H9 (cell line): ENCODE measurements at regions not wholly inside any gene's neighbourhood (a gene's known extent, or its start where the extent isn't known, plus 50 kb on each side); places are given as distances from the start of the nearest gene placed in this dataset.

ENCODE experiments used
- DNase-seq: peaks from one replicate; pipeline ENCODE4 v3.0.0-alpha.2; 2017
- H2AFZ ChIP-seq: one replicate; pipeline ENCODE4 v1.6.1; 2013; ENCODE audit warnings: mild to moderate bottlenecking, low read length, control low read depth, moderate library complexity
- H2AK5ac ChIP-seq: 2 replicates; pipeline ENCODE4 v1.6.1; 2013; ENCODE audit warnings: low read length, control low read depth, mixed read lengths; ENCODE audit not compliant: insufficient read length
- H2BK120ac ChIP-seq: one replicate; pipeline ENCODE4 v1.6.1; 2013; ENCODE audit warnings: low read depth, mild to moderate bottlenecking, low read length, control low read depth, inconsistent platforms; ENCODE audit not compliant: poor library complexity, severe bottlenecking
- H2BK12ac ChIP-seq: 2 replicates; pipeline ENCODE4 v1.6.1; 2013; ENCODE audit warnings: low read length, control low read depth, mixed read lengths, low read depth; ENCODE audit not compliant: insufficient read length
- H2BK15ac ChIP-seq: 2 replicates; pipeline ENCODE4 v1.6.1; 2013; ENCODE audit warnings: low read depth, low read length, control low read depth
- H2BK20ac ChIP-seq: one replicate; pipeline ENCODE4 v1.6.1; 2013; ENCODE audit warnings: low read depth, mild to moderate bottlenecking, low read length, control low read depth, inconsistent platforms; ENCODE audit not compliant: poor library complexity, severe bottlenecking
- H2BK5ac ChIP-seq: 2 replicates; pipeline ENCODE4 v1.6.1; 2013; ENCODE audit warnings: low read length, control low read depth, mixed read lengths; ENCODE audit not compliant: insufficient read length
- H3K14ac ChIP-seq: 2 replicates; pipeline ENCODE4 v1.6.1; 2013; ENCODE audit warnings: low read length, control low read depth; ENCODE audit not compliant: insufficient read depth
- H3K18ac ChIP-seq: 2 replicates; pipeline ENCODE4 v1.6.1; 2013; ENCODE audit warnings: low read depth, mild to moderate bottlenecking, mixed read lengths, low read length, control low read depth; ENCODE audit not compliant: insufficient read length
- H3K23ac ChIP-seq: 2 replicates; pipeline ENCODE4 v1.6.1; 2013; ENCODE audit warnings: low read length, control low read depth, mixed read lengths, low read depth; ENCODE audit not compliant: insufficient read length
- H3K23me2 ChIP-seq: 2 replicates; pipeline ENCODE4 v1.6.1; 2013; ENCODE audit warnings: low read depth, mild to moderate bottlenecking, mixed read lengths, low read length, control low read depth; ENCODE audit not compliant: insufficient read length, poor library complexity, severe bottlenecking
- H3K27ac ChIP-seq: 2 replicates; pipeline ENCODE4 v1.5.1; 2013; ENCODE audit warnings: low read length, control low read depth, mixed read lengths, low read depth; ENCODE audit not compliant: insufficient read length
- H3K27me3 ChIP-seq: 2 replicates; pipeline ENCODE4 v1.6.1; 2013; ENCODE audit warnings: low read length, control low read depth, inconsistent platforms; ENCODE audit not compliant: insufficient read depth
- H3K4ac ChIP-seq: 2 replicates; pipeline ENCODE4 v1.6.1; 2013; ENCODE audit warnings: low read depth, mild to moderate bottlenecking, control low read depth, inconsistent platforms, low read length, moderate library complexity
- H3K4me1 ChIP-seq: 2 replicates; pipeline ENCODE4 v1.6.1; 2013; ENCODE audit warnings: low read length, control low read depth, inconsistent platforms; ENCODE audit not compliant: insufficient read depth
- H3K4me2 ChIP-seq: 2 replicates; pipeline ENCODE4 v1.6.1; 2013; ENCODE audit warnings: low read length, control low read depth, mixed read lengths; ENCODE audit not compliant: insufficient read length, insufficient read depth
- H3K56ac ChIP-seq: 2 replicates; pipeline ENCODE4 v1.6.1; 2013; ENCODE audit warnings: low read depth, mild to moderate bottlenecking, mixed read lengths, low read length, control low read depth; ENCODE audit not compliant: insufficient read length
- H3K79me1 ChIP-seq: 2 replicates; pipeline ENCODE4 v1.6.1; 2013; ENCODE audit warnings: low read depth, mild to moderate bottlenecking, moderate library complexity, low read length, control low read depth, inconsistent platforms; ENCODE audit not compliant: insufficient read depth, poor library complexity, severe bottlenecking
- H3K79me2 ChIP-seq: 2 replicates; pipeline ENCODE4 v1.6.1; 2013; ENCODE audit warnings: low read length, control low read depth, inconsistent platforms; ENCODE audit not compliant: insufficient read depth
- H3K9ac ChIP-seq: 2 replicates; pipeline ENCODE4 v1.6.1; 2013; ENCODE audit warnings: low read length, control low read depth, mixed read lengths; ENCODE audit not compliant: insufficient read length; ENCODE audit errors: extremely low read depth
- H3K9me3 ChIP-seq: one replicate; pipeline ENCODE4 v1.6.1; 2013; ENCODE audit warnings: low read depth, low read length, inconsistent platforms; ENCODE audit not compliant: control insufficient read depth
- H3T11ph ChIP-seq: one replicate; pipeline ENCODE4 v1.6.1; 2013; ENCODE audit warnings: mild to moderate bottlenecking, low read length, control low read depth, inconsistent platforms
- H4K20me1 ChIP-seq: one replicate; pipeline ENCODE4 v1.6.1; 2013; ENCODE audit not compliant: control insufficient read depth, insufficient read length, insufficient read depth
- H4K5ac ChIP-seq: 2 replicates; pipeline ENCODE4 v1.6.1; 2013; ENCODE audit warnings: low read depth, mild to moderate bottlenecking, mixed read lengths, low read length, control low read depth; ENCODE audit not compliant: insufficient read length
- H4K8ac ChIP-seq: replicated peaks from 2 replicates; pipeline ENCODE4 v1.6.1; 2013; ENCODE audit warnings: low read length, control low read depth, mixed read lengths, low read depth; ENCODE audit not compliant: insufficient read length
- H4K91ac ChIP-seq: 2 replicates; pipeline ENCODE4 v1.6.1; 2013; ENCODE audit warnings: low read depth, mild to moderate bottlenecking, moderate library complexity, mixed read lengths, low read length, control low read depth; ENCODE audit not compliant: insufficient read length
- H3K27ac Mint-ChIP-seq, 3 experiments: 2 replicates in 2 of 3; 3 replicates in 1 of 3; pipeline ENCODE4 v1.8.0; 2020 to 2021; ENCODE audit warnings: mixed read lengths in 3 of 3, mild to moderate bottlenecking in 1 of 3, moderate library complexity in 1 of 3
- H3K27me3 Mint-ChIP-seq: 2 replicates; pipeline ENCODE4 v1.8.0; 2021; ENCODE audit warnings: low read depth, mild to moderate bottlenecking, moderate library complexity, mixed read lengths
- H3K36me3 Mint-ChIP-seq, 3 experiments: 2 replicates in 2 of 3; 3 replicates in 1 of 3; pipeline ENCODE4 v1.8.0; 2020 to 2021; ENCODE audit warnings: low read depth in 3 of 3, mixed read lengths in 3 of 3; ENCODE audit not compliant: insufficient read depth in 1 of 3
- H3K4me1 Mint-ChIP-seq, 2 experiments: 2 replicates each; pipeline ENCODE4 v1.8.0; 2020; ENCODE audit warnings: mixed read lengths in 2 of 2
- H3K4me3 Mint-ChIP-seq, 2 experiments: 2 replicates in 1 of 2; 3 replicates in 1 of 2; pipeline ENCODE4 v1.8.0; 2020 to 2021; ENCODE audit warnings: mild to moderate bottlenecking in 2 of 2, mixed read lengths in 2 of 2, moderate library complexity in 1 of 2
- H3K9me3 Mint-ChIP-seq, 2 experiments: 2 replicates in 1 of 2; 3 replicates in 1 of 2; pipeline ENCODE4 v1.8.0; 2020; ENCODE audit warnings: mild to moderate bottlenecking in 2 of 2, mixed read lengths in 2 of 2, moderate library complexity in 1 of 2
- WGBS: extraction: QIAGEN DNeasy Blood & Tissue Kit; methylation state at CpG from one replicate; pipeline ENCODE4 v1.1.7; 2013; ENCODE audit warnings: missing lambda C conversion rate, low lambda C conversion rate, mixed read lengths; ENCODE audit not compliant: insufficient read length; ENCODE audit errors: extremely low coverage; 5-methylcytosine and 5-hydroxymethylcytosine counted together
- TF ChIP-seq, protein P1 (sequence below): fragments of 200-600 bp; sonication (generic); conservative IDR thresholded peaks from 3 replicates; pipeline ENCODE4 v1.8.0; 2021; ENCODE audit warnings: antibody characterized with exemption, mild to moderate bottlenecking

DNA sequence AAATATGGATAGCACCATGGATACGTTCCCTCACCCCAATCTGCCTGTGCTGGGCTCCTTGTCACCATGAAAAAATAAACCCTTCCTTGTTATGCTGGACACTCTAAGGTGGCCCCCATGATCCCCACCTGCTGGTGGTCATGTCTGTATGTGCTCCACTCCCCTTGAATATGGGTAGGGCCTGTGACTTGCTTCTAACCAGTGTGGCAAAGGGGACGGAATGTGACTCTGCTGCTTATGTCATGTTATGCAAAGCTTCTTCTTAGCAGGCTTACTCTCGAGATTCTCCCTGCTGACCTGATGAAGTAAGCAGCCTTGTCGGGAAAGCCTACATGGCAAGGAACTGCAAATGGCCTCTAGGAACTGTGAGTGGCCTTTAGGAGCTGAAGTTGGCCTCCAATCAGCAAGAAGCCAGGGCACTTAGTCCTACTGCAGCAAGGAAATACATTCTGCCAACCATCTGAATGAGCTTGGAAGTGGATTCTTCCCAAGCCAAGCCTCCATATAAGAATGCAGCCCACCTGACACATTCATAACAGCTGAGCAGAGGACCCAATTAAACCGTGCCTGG lies 159.9 kb downstream of the CCDC34 start:
- H3K23ac ChIP-seq = no peak overlapping the region
- Mint-ChIP-seq H3K4me1 (peaks cover 24 to 32% of the 10 kb centered on the region in 2 experiments), H3K36me3 (peaks cover 2 to 22% (median 12%) of the 10 kb centered on the region in 3 experiments; a peak in 4 of 7 replicates), H3K27me3 (no peaks in the 10 kb centered on the region), H3K27ac (peak overlapping the region in 1 of 3 experiments; percentile 65; a peak in 1 of 7 replicates), H3K9me3 (no peaks in the 10 kb centered on the region), H3K4me3 (no peak overlapping the region)
- H3K56ac ChIP-seq = no peak overlapping the region
- H2BK12ac ChIP-seq = no peak overlapping the region
- DNase-seq = no peak
- no peak overlapping the region for H3T11ph ChIP-seq
- no peak overlapping the region for H3K18ac ChIP-seq
- H3K4me2 ChIP-seq = no peak overlapping the region
- no peak overlapping the region for H3K14ac ChIP-seq
- H3K27ac ChIP-seq = no peak overlapping the region
- no peak overlapping the region for H2BK120ac ChIP-seq
- H4K20me1 ChIP-seq = no peaks in the 10 kb centered on the region
- H4K91ac ChIP-seq = no peak overlapping the region
- no peak overlapping the region for H3K4ac ChIP-seq
- no peak overlapping the region for H2AFZ ChIP-seq
- no CpG with 5 or more reads among the region's 5 CpGs for WGBS
- H3K9me3 ChIP-seq = no peaks in the 10 kb centered on the region
- TF ChIP-seq, protein P1, sequence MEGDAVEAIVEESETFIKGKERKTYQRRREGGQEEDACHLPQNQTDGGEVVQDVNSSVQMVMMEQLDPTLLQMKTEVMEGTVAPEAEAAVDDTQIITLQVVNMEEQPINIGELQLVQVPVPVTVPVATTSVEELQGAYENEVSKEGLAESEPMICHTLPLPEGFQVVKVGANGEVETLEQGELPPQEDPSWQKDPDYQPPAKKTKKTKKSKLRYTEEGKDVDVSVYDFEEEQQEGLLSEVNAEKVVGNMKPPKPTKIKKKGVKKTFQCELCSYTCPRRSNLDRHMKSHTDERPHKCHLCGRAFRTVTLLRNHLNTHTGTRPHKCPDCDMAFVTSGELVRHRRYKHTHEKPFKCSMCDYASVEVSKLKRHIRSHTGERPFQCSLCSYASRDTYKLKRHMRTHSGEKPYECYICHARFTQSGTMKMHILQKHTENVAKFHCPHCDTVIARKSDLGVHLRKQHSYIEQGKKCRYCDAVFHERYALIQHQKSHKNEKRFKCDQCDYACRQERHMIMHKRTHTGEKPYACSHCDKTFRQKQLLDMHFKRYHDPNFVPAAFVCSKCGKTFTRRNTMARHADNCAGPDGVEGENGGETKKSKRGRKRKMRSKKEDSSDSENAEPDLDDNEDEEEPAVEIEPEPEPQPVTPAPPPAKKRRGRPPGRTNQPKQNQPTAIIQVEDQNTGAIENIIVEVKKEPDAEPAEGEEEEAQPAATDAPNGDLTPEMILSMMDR = no peak
- no peaks in the 10 kb centered on the region for H3K23me2 ChIP-seq
- H3K9ac ChIP-seq = no peak overlapping the region
- H3K4me1 ChIP-seq = no peaks in the 10 kb centered on the region; the same call in 1 of the 2 replicates
- no peaks in the 10 kb centered on the region for H3K79me2 ChIP-seq
- no peak overlapping the region for H2AK5ac ChIP-seq
- H2BK5ac ChIP-seq = no peak overlapping the region
- H2BK15ac ChIP-seq = no peak overlapping the region
- H2BK20ac ChIP-seq = no peak overlapping the region
- H3K27me3 ChIP-seq = no peaks in the 10 kb centered on the region
- no peak overlapping the region for H4K5ac ChIP-seq
- H3K79me1 ChIP-seq = no peaks in the 10 kb centered on the region
- H4K8ac ChIP-seq = no peak overlapping the region
